HuH-7 (cell line): ENCODE measurements at regions not wholly inside any gene's neighbourhood (a gene's known extent, or its start where the extent isn't known, plus 50 kb on each side); places are given as distances from the start of the nearest gene placed in this dataset.
A peak's percentile ranks its signal among the peaks of the same experiment; 100 is the strongest.
"Not testable (repeated sequence)": the region's sequence is repeated elsewhere in the genome, so short reads cannot be mapped to it uniquely, and the experiment has no call there.

Experiments used
- DNase-seq: peaks from one replicate; pipeline ENCODE4 v3.0.0; 2011; ENCODE audit warnings: low spot score

- DNase-seq, result no peak
Observed at GRCh38 chr2:175684466-175684865, 317.6 kb downstream of the LNPK start.

- DNase-seq, result no peak
Observed at GRCh38 chr2:175679728-175680127, 322.3 kb downstream of the LNPK start.

- DNase-seq, result no peak
Observed at GRCh38 chr2:175679231-175679630, 322.8 kb downstream of the LNPK start.

GRCh38 chr2:175677880-175678279, 324.2 kb downstream of the LNPK start:
- DNase-seq, result no peak

GRCh38 chr2:175676813-175677212, 325.3 kb downstream of the LNPK start:
- no peak for DNase-seq

- not testable (repeated sequence) for DNase-seq
Observed at GRCh38 chr2:175668804-175669203, 333.3 kb downstream of the LNPK start.

- no peak for DNase-seq
Observed at GRCh38 chr2:175662335-175662734, 339.7 kb downstream of the LNPK start.

GRCh38 chr2:175648577-175649063, 353.4 kb downstream of the LNPK start:
- DNase-seq, result no peak

GRCh38 chr2:175647058-175647457, 355.0 kb downstream of the LNPK start:
- DNase-seq, result no peak

GRCh38 chr2:175640655-175641054, 361.4 kb downstream of the LNPK start:
- peak; percentile 42 for DNase-seq

GRCh38 chr2:175633227-175633626, 368.8 kb downstream of the LNPK start:
- DNase-seq, result no peak

GRCh38 chr2:175631245-175631623, 370.8 kb downstream of the LNPK start:
- no peak for DNase-seq

- peak; percentile 44 for DNase-seq
Observed at GRCh38 chr2:175630280-175631244, 371.5 kb downstream of the LNPK start.

- DNase-seq, result no peak
Observed at GRCh38 chr2:175628243-175628642, 373.8 kb downstream of the LNPK start.

- DNase-seq, result no peak
Observed at GRCh38 chr2:175627405-175627804, 374.7 kb downstream of the LNPK start.

- DNase-seq, result no peak
Observed at GRCh38 chr2:175626796-175627195, 375.3 kb downstream of the LNPK start.

- DNase-seq, result no peak
Observed at GRCh38 chr2:175624785-175625184, 377.3 kb downstream of the LNPK start.

GRCh38 chr2:175624211-175624761, 377.8 kb downstream of the LNPK start:
- no peak for DNase-seq

- DNase-seq, result no peak
Observed at GRCh38 chr2:175621821-175622220, 380.2 kb downstream of the LNPK start.

- DNase-seq, result no peak
Observed at GRCh38 chr2:175620106-175620505, 382.0 kb downstream of the LNPK start.

GRCh38 chr2:175619179-175620045, 382.7 kb downstream of the LNPK start:
- no peak for DNase-seq

- DNase-seq, result no peak
Observed at GRCh38 chr2:175612280-175612679, 389.8 kb downstream of the LNPK start.
